IMR-90 (cell line): ENCODE measurements at regions not wholly inside any gene's neighbourhood (a gene's known extent, or its start where the extent isn't known, plus 50 kb on each side); places are given as distances from the start of the nearest gene placed in this dataset.

Source experiments
- ATAC-seq: fragments of 200-7000 bp; cut with Tn5 transposase; 2 replicates; pipeline ENCODE4 v1.9.1; 2020; ENCODE audit warnings: low read depth, mild to moderate bottlenecking, moderate library complexity
- BruUV-seq: library from RNA; stranded (reverse); fragments of 400-500 nt; replicated peaks from 2 replicates; lab custom pipeline; 2021; lab: Mats Ljungman, UMichigan
- CTCF ChIA-PET: fragments of 300-600 bp; formaldehyde crosslinking; extraction: SDS; loops from one replicate; lab custom pipeline; 2021; ENCODE audit warnings: antibody characterized with exemption; lab: Yijun Ruan, JAX
- POLR2A ChIA-PET: fragments of 300-600 bp; sonication (Branson Sonifier 250); formaldehyde crosslinking; loops from one replicate; lab custom pipeline; 2022; ENCODE audit warnings: antibody characterized with exemption; ENCODE audit not compliant: unreplicated experiment; lab: Charles Lee
- DNase-seq: peaks from one replicate; pipeline ENCODE4 v3.0.0; 2013
- H2AFZ ChIP-seq: replicated peaks from 2 replicates; pipeline ENCODE3; 2013; ENCODE audit warnings: low read length, mild to moderate bottlenecking; ENCODE audit not compliant: poor library complexity
- H2AK5ac ChIP-seq: 2 replicates; pipeline ENCODE4 v1.6.1; 2013; ENCODE audit warnings: low read depth, low read length, inconsistent platforms
- H2AK9ac ChIP-seq: replicated peaks from 2 replicates; pipeline ENCODE3; 2013; ENCODE audit warnings: mild to moderate bottlenecking, low read depth, low read length, moderate library complexity; ENCODE audit not compliant: poor library complexity
- H2BK120ac ChIP-seq: 2 replicates; pipeline ENCODE4 v1.6.1; 2013; ENCODE audit warnings: low read depth, low read length, inconsistent platforms
- H2BK15ac ChIP-seq: 3 replicates; pipeline ENCODE4 v1.6.1; 2013; ENCODE audit warnings: low read depth, low read length, inconsistent platforms
- H2BK20ac ChIP-seq: 2 replicates; pipeline ENCODE4 v1.6.1; 2013; ENCODE audit warnings: low read depth, mild to moderate bottlenecking, inconsistent platforms, low read length, moderate library complexity
- H2BK5ac ChIP-seq: 2 replicates; pipeline ENCODE4 v1.6.1; 2013; ENCODE audit warnings: mild to moderate bottlenecking, low read depth, low read length, inconsistent platforms; ENCODE audit not compliant: poor library complexity, severe bottlenecking
- H3K14ac ChIP-seq: replicated peaks from 2 replicates; pipeline ENCODE4 v1.6.1; 2013; ENCODE audit warnings: low read depth, low read length, inconsistent platforms
- H3K18ac ChIP-seq: 2 replicates; pipeline ENCODE4 v1.6.1; 2013; ENCODE audit warnings: low read depth, low read length, control low read depth
- H3K23ac ChIP-seq: 2 replicates; pipeline ENCODE4 v1.6.1; 2013; ENCODE audit warnings: low read depth, low read length, inconsistent platforms
- H3K27ac ChIP-seq: 2 replicates; pipeline ENCODE4 v1.5.1; 2013; ENCODE audit warnings: mild to moderate bottlenecking, control low read depth, low read length; ENCODE audit not compliant: insufficient read depth
- H3K27me3 ChIP-seq: 2 replicates; pipeline ENCODE4 v1.6.1; 2013; ENCODE audit warnings: low read length; ENCODE audit not compliant: control insufficient read depth, insufficient read depth
- H3K36me3 ChIP-seq: 2 replicates; pipeline ENCODE4 v1.6.1; 2013; ENCODE audit warnings: low read length, mixed read lengths; ENCODE audit not compliant: control insufficient read depth, insufficient read depth
- H3K4ac ChIP-seq: 2 replicates; pipeline ENCODE4 v1.6.1; 2013; ENCODE audit warnings: low read depth, low read length, inconsistent platforms
- H3K4me1 ChIP-seq: 2 replicates; pipeline ENCODE4 v1.6.1; 2013; ENCODE audit warnings: low read length, mixed read lengths; ENCODE audit not compliant: control insufficient read depth, insufficient read depth
- H3K4me2 ChIP-seq: 2 replicates; pipeline ENCODE4 v1.6.1; 2013; ENCODE audit warnings: low read depth, mild to moderate bottlenecking, control low read depth, low read length, moderate library complexity
- H3K4me3 ChIP-seq: 2 replicates; pipeline ENCODE4 v1.5.1; 2013; ENCODE audit warnings: low read depth, mild to moderate bottlenecking, control low read depth, low read length, moderate library complexity; ENCODE audit not compliant: insufficient read depth
- H3K56ac ChIP-seq: 2 replicates; pipeline ENCODE4 v1.6.1; 2013; ENCODE audit warnings: low read length, inconsistent platforms; ENCODE audit not compliant: insufficient read depth; ENCODE audit errors: extremely low read depth
- H3K79me1 ChIP-seq, 2 experiments: 2 replicates each; pipeline ENCODE4 v1.6.1; 2013; ENCODE audit warnings: low read length in 2 of 2, inconsistent platforms in 1 of 2, low read depth in 1 of 2
- H3K9ac ChIP-seq: 2 replicates; pipeline ENCODE4 v1.6.1; 2013; ENCODE audit warnings: low read depth, low read length, control low read depth
- H3K9me1 ChIP-seq: 2 replicates; pipeline ENCODE4 v1.6.1; 2013; ENCODE audit warnings: low read length, inconsistent platforms; ENCODE audit not compliant: insufficient read depth
- H3K9me3 ChIP-seq: 2 replicates; pipeline ENCODE4 v1.6.1; 2013; ENCODE audit warnings: low read length; ENCODE audit not compliant: control insufficient read depth, insufficient read depth
- H4K20me1 ChIP-seq: 2 replicates; pipeline ENCODE4 v1.6.1; 2013; ENCODE audit warnings: low read length, inconsistent platforms; ENCODE audit not compliant: insufficient read depth
- H4K5ac ChIP-seq: 2 replicates; pipeline ENCODE4 v1.6.1; 2013; ENCODE audit warnings: mild to moderate bottlenecking, low read depth, low read length, control low read depth
- H4K8ac ChIP-seq, 2 experiments: 2 replicates each; pipeline ENCODE4 v1.6.1; 2013; ENCODE audit warnings: low read depth in 2 of 2, low read length in 2 of 2, control low read depth in 1 of 2, inconsistent platforms in 1 of 2
- H4K91ac ChIP-seq: 2 replicates; pipeline ENCODE4 v1.6.1; 2013; ENCODE audit warnings: low read depth, low read length, inconsistent platforms; ENCODE audit not compliant: insufficient read depth
- CTCF ChIP-seq: conservative IDR thresholded peaks from 2 replicates; pipeline ENCODE4 v1.5.1; 2012; ENCODE audit warnings: mild to moderate bottlenecking, low read depth, low read length, improper control_type of control experiment
- MAFK ChIP-seq: IDR thresholded peaks from 2 replicates; pipeline ENCODE4 v1.6.1; 2012; ENCODE audit warnings: low read depth, low read length, improper control_type of control experiment
- WGBS, 2 experiments: methylation state at CpG; one replicate each; pipeline versions ENCODE4 v1.1.5 to v1.1.7; 2013; ENCODE audit warnings: missing lambda C conversion rate in 2 of 2; ENCODE audit not compliant: insufficient read length in 1 of 2; ENCODE audit errors: extremely low coverage in 2 of 2; 5-methylcytosine and 5-hydroxymethylcytosine counted together
- dilution Hi-C: fragments of 300-500 bp; cut with HindIII; formaldehyde crosslinking; loops from one replicate; pipeline ENCODE4 v1.14.3; 2018; ENCODE audit warnings: low sequenced_read_pairs; ENCODE audit not compliant: unreplicated experiment
- in situ Hi-C: fragments of 300-500 bp; cut with MboI; formaldehyde crosslinking; loops from 3 replicates; pipeline ENCODE4 v1.14.3; 2019; ENCODE audit warnings: low sequenced_read_pairs, inconsistent platforms, mixed read lengths
- intact Hi-C: fragments of 100-400 bp; cut with micrococcal nuclease; formaldehyde crosslinking; loops from 2 replicates; pipeline ENCODE4 v1.10.0; 2022

GRCh38 chr15:62611002-62611401 is 431.5 kb upstream of the TPM1 start:
- dilution Hi-C loops, result no loop called here
- H3K9ac ChIP-seq, result no peak overlapping the region

More at GRCh38 chr15:62611002-62611401, 431.5 kb upstream of the TPM1 start:
- Histone ChIP-seq H3K14ac (no peak overlapping the region), H3K4me2 (no peak overlapping the region), H2BK15ac (no peak overlapping the region), H3K4me3 (no peak overlapping the region), H3K18ac (no peak overlapping the region), H3K27ac (no peak overlapping the region), H2BK120ac (no peak overlapping the region), H3K4ac (no peak overlapping the region), H2AFZ (no peak overlapping the region), H4K5ac (no peak overlapping the region), H2BK20ac (no peak overlapping the region), H3K23ac (no peak overlapping the region), H3K79me1 (peaks cover 13 to 14% of the 10 kb centered on the region in 2 experiments), H3K36me3 (peaks cover 1% of the 10 kb centered on the region; the same call in 1 of the 2 replicates), H2BK5ac (no peak overlapping the region), H3K9me1 (peaks cover 13% of the 10 kb centered on the region), H3K56ac (no peak overlapping the region), H4K20me1 (peaks cover 5% of the 10 kb centered on the region), H4K91ac (no peak overlapping the region), H3K9me3 (no peaks in the 10 kb centered on the region), H2AK5ac (no peak overlapping the region), H2AK9ac (no peak overlapping the region), H4K8ac (no peak overlapping the region), H3K27me3 (no peaks in the 10 kb centered on the region), H3K4me1 (peaks cover 10% of the 10 kb centered on the region)
- ChIA-PET POLR2A (no interaction called here), CTCF (no interaction called here)
- in situ Hi-C loops (no loop called here), intact Hi-C loops (loop anchor here (5.0 kb wide), 1 partner anchor 114 kb away; no protein-coding TSS in a partner anchor)
- ATAC-seq (no peak), DNase-seq (no peak)
- no CpG with 5 or more reads among the region's 2 CpGs for WGBS, 2 experiments
- TF ChIP-seq CTCF (no peak), MAFK (peak; percentile 65)
- no TSS peak for BruUV-seq
